GM21528 (cell line): ENCODE measurements at regions not wholly inside any gene's neighbourhood (a gene's known extent, or its start where the extent isn't known, plus 50 kb on each side); places are given as distances from the start of the nearest gene placed in this dataset.
"Not testable (repeated sequence)": the region's sequence is repeated elsewhere in the genome, so short reads cannot be mapped to it uniquely, and the experiment has no call there.

Experiments used
- ATAC-seq: cut with Tn5 transposase; IDR thresholded peaks from one replicate; pipeline ENCODE4 v1.9.1; 2021; ENCODE audit warnings: mild to moderate bottlenecking, moderate library complexity; ENCODE audit not compliant: unreplicated experiment, low FRiP score

GRCh38 chr4:66956852-66957251, 588.5 kb downstream of the CENPC start:
- no peak for ATAC-seq

DNA sequence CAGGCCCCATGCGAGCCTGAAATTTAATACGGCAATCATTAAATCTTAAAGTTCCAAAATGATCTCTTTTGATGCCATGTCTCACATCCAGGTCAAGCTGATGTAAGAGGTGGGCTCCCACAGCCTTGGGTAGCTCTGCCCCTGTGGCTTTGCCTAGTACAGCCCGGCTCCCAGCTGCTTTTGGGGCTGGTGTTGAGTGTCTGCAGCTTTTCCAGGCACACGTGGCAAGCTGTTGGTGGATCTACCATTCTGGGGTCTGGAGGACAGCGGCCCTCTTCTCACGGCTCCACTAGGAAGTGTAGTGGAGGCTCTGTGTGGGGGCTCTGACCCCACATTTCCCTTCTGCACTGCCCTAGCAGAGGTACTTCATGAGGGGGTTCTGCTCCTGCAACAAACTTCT, 588.9 kb downstream of the CENPC start:
- ATAC-seq: no peak

GRCh38 chr4:66955784-66956183, 589.5 kb downstream of the CENPC start:
- ATAC-seq: no peak

DNA sequence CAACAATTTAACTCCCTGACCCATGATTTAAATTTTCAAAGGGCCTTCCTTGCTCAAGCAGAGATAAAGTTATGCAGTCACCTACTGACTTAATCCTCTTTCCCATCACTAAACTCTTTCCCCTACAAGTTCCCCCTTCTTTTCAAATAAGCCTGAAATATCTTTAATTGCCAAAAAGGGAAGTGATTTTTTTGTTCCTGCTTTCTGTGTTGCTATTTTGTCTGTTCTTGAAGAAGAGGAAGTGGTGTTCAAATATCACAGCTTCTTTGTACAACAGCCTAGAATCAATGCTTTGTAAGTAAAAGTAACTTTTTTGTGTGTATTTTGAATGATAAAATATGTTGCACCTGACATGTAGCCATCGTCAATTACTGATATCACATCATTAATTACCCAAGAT, 595.9 kb downstream of the CENPC start:
- no peak for ATAC-seq

DNA sequence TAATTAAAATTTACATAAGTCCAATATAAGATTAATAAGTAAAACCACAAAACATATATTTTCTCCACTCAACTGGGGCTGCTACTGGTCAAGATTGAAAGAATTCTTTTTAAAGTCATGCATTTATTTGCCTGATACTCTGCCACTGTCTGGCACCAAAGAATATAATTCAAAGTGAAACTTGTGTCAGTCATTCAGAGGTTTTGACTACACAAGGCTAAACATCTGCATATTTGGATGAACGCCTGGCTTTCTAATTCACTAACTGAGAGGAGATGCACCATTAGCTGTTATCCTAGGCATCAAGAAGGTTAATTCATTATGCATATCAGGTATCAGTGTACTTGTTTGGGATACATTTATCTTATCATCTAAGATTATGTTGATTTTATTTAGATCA, 598.5 kb downstream of the CENPC start:
- no peak for ATAC-seq

DNA sequence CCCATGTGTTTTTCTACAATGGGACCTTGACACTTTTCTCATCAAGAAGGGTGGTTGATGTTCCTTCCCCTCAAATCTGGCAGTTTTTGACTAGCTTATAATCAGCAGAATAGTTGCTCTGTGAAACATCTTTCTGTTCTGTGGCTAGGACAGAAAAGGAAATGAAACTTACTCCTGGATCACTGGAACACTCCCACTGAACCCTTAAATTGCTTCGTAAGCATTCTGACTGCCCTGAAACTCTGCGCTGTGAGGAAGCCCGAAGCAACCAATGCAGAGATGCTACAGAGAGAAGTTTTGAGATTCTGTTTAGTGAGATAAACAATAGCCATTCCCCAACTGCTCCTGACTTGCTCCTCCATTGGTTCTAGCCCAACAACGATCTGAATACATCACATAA, 602.2 kb downstream of the CENPC start:
- ATAC-seq: no peak

- ATAC-seq: not testable (repeated sequence)
These were observed 613.3 kb downstream of the CENPC start for GRCh38 chr4:66931981-66932380.

DNA sequence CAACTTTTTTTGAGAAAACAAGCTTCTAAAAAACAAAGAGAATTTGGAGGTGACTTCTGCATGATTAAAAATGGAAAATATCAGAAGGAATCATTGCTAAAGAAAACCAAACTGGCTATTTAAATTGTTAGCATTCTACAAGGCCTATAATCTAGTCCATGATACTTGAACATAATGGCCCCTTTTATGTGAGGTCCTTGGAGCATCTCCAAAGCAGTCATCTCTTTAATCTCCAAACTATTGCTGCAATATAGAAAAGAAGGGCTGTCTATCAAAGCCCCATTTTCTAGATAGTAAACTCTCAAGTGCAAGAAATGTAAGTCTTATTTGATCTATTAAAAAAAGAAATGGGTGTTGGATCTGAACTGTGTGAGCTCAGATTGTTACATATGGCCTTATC, 615.1 kb downstream of the CENPC start:
- no peak for ATAC-seq

DNA sequence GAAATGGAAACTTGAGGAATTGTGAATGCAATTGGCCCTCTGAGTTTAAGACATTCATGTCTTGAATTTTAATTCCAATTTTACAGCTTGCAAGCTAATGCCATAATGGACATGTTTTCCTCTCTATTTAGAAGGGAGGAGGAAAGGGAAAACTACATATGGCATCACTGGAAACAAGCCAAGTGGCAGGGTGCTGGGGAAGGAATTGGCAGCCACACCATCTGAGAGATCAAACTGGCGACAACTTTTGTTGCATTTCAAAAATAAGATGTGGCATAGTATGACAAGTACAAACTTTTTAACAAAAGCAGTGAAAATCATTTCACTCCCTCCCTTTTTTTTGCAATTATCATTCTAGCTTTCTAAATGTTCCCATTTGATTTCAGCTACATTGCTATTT, 615.6 kb downstream of the CENPC start:
- ATAC-seq: no peak

GRCh38 chr4:66928881-66929280, 616.4 kb downstream of the CENPC start:
- ATAC-seq: not testable (repeated sequence)

DNA sequence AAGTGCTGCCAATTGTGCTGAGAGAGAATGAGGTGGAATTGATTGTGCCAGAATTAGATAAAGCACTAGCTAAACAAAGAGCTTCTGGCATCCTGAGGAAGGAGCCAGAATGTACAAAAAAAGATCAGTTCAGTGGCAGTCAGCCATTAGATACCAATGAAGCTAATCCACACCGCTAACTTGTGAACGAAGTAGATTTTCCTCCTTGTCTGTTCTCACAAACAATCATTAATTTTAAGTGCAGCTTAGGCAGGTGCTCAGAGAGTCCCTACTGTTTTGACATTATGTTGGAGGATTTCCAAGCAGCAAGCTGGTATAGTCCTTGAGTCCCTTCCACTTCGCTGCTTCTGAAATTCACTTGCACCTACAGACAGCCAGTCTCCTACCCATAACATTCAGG, 617.4 kb downstream of the CENPC start:
- no peak for ATAC-seq

DNA sequence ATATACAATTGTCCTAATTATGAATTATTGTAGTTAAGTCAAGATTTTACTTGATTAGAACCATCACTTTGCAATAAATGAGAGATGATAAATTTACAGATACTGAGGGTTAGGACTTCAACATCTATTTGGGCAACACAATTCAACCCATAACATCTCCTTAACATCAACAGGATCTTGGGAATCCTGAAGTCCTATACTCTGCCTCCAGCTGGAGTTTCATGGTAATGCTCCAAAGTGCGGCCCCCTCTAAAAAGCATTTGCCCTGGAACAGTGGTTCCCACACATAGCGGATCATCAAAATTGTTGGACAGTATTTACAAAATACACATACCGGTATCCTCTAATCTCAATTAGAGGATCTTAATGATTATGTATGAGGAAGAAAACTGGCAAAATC, 618.6 kb downstream of the CENPC start:
- ATAC-seq: no peak

GRCh38 chr4:66923081-66923865, 622.0 kb downstream of the CENPC start:
- ATAC-seq: no peak

DNA sequence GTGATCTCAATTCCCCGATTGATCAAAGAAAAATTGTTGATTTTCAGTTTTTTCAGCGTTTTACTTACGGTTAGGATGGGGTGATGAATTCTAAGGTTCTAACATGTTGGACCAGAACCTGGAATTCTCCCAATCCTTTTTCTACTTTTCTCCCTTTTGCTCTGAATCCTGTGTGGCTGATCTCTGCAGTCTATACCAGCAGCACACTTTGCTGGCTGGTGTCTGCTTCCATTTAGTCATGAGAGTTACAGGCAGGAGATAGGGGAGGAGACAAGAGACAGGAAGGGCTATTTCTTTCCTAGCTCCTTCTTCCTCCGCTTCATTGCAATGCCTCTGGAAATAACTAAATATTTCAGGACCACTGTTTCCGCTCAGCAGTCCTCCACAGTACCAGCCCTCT, 623.9 kb downstream of the CENPC start:
- ATAC-seq: no peak

DNA sequence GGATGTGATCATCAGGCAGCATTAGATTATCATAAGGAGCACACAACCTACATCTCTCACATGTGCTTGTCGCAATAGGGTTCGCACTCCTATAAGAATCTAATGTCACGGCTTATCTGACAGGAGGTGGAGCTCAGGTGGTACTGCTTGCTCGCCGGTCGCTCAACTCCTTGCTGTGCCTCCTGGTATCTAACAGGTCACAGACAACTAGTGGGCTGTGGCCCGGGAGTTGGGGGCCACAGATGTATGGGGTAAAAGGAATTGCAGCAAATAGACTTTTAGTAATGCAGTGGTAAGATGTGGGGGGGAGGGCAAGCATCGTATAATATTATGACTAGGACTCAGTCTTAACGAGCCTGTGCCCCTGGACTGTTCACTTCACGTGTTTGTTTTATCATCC, 624.8 kb downstream of the CENPC start:
- ATAC-seq: no peak

DNA sequence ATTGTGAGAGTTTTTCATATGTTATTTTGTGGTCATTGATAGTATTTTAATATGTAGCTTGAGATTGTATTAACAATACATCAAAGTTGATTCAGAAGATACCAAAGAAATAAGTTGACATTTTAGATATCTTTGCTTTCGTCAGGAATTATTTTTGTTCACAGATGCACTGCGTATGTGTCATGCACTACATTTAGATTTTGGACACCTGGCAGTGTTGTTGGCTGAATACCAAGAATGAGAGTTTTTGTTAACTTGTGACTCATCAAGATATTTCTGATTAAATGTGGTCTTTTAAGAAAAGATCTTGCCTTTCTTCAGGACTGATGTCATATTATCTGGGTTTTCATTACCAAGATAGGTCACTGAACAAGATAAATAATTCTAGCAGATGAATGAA, 633.4 kb downstream of the CENPC start:
- ATAC-seq: no peak

DNA sequence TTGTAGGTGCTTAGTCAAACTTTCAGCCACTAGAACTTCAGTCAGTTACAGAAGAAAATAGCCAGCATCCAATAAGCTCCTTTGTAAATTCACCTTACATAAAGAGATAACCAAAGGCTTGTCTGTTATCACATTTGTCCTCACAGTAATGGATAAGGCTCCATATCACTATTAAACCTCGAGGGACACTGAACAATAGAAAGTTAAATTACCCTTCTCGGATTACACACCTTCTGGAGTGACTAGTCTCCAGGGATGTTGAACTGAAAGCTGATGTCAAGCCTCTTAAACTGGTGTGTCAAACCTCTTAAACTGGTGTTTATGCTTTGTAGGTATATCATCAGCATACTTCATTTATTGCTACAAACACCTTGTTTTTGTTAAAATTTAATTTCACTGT, 639.0 kb downstream of the CENPC start:
- no peak for ATAC-seq

DNA sequence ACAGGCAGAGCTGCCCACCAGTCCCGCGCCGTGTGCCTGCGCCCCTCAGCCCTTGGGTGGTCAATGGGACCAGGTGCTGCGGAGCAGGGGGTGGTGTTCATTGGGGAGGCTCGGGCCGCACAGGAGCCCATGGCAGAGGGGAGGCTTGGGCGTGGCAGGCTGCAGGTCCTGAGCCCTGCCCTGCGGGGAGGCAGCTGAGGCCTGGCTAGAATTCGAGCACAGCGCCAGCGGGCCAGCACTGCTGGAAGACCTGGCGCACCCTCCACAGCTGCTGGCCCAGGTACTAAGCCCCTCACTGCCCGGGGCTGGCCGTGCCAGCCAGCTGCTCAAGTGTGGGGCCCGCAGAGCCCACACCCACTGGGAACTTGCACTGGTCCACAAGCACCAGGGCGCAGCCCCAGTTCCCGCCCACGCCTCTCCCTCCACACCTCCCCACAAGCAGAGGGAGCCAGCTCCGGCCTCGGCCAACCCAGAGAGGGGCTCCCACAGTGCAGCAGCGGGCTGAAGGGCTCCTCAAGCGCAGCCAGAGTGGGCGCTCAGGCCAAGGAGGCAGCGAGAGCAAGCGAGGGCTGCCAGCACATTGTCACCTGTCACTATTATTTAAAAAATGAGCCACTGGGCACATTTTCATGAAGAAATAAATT, 645.8 kb downstream of the CENPC start:
- ATAC-seq: no peak

- no peak for ATAC-seq
These were observed 651.5 kb downstream of the CENPC start for GRCh38 chr4:66893807-66894206.

DNA sequence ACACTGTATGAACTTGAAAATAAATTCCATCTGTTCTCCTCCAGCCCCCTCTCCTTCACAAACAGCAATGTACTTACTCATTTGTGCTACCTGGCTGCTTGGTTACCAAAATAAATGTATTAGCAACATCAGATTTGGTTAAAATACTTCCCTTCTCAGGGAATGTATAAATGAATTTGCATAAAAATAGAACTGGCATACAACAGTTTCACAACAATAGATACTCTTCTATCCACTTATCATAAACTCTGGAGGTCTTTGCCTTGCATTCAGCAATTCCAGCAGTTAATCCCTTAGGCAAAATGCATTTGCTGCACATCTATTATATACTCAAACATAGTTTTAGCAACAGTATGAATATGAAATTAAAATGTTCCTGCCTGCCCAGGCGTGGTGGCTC, 658.2 kb downstream of the CENPC start:
- no peak for ATAC-seq

DNA sequence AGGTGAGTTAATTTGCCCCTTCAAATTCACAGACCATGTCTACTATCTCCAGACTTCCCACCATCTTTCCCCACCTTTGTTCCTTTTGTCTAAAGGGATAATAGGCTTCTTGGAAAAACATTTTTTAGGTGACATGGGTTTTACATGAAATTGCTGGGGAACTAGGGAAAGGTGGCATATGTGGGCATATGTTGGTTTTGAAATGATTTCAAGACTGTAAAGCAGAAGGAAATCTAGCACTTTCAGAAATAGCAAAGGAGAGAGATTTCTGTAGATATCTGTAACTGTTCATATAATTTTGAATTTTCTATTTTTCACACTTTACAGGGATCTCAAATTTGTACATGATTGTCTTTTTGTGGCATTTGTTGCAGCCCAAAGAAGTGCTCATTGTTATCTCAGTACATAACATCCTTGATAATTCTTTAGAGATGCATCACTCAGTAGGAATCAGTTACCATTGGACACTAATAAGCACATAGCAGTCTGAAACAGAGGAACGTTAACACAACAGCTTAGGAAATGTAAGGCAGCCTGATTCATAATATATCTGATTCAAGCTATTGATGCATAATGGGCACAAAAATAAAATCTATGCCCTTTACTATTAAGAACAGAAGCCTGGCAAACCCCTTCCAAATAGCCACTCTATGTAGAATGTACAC, 659.7 kb downstream of the CENPC start:
- ATAC-seq: no peak

GRCh38 chr4:66876946-66877345, 668.4 kb downstream of the CENPC start:
- ATAC-seq: no peak
